OCI-LY1 (cell line): ENCODE measurements at regions not wholly inside any gene's neighbourhood (a gene's known extent, or its start where the extent isn't known, plus 50 kb on each side); places are given as distances from the start of the nearest gene placed in this dataset.

ENCODE experiments used
- H2AFZ ChIP-seq: fragments of 200-600 bp; sonication (generic), shearing (Covaris generic); 2 replicates; pipeline ENCODE4 v1.6.0; 2014; ENCODE audit warnings: antibody characterized with exemption, mild to moderate bottlenecking, low read length
- H3F3A ChIP-seq: fragments of 200-600 bp; sonication (generic), shearing (Covaris generic); 2 replicates; pipeline ENCODE4 v1.6.0; 2014; ENCODE audit warnings: mild to moderate bottlenecking, antibody characterized with exemption, low read length, moderate library complexity; ENCODE audit not compliant: insufficient read depth
- H3K27ac ChIP-seq: fragments of 200-600 bp; sonication (generic); 2 replicates; pipeline ENCODE4 v1.5.1; 2014; ENCODE audit warnings: low read length, mixed run types, mild to moderate bottlenecking, low read depth; ENCODE audit not compliant: poor library complexity, severe bottlenecking
- H3K27me3 ChIP-seq: fragments of 200-600 bp; sonication (generic); 2 replicates; pipeline ENCODE4 v1.6.0; 2014; ENCODE audit warnings: antibody characterized with exemption, mild to moderate bottlenecking, low read length, moderate library complexity; ENCODE audit not compliant: insufficient read depth
- H3K36me3 ChIP-seq: fragments of 200-600 bp; sonication (generic); 2 replicates; pipeline ENCODE4 v1.6.1; 2014; ENCODE audit warnings: mild to moderate bottlenecking, antibody characterized with exemption, low read length, moderate library complexity, mixed read lengths; ENCODE audit not compliant: insufficient read depth
- H3K4me1 ChIP-seq: fragments of 200-600 bp; sonication (generic); 2 replicates; pipeline ENCODE4 v1.5.1; 2014; ENCODE audit warnings: mild to moderate bottlenecking, low read length, moderate library complexity; ENCODE audit not compliant: insufficient read depth, severe bottlenecking
- H3K4me2 ChIP-seq: fragments of 200-600 bp; sonication (generic), shearing (Covaris generic); 2 replicates; pipeline ENCODE4 v1.6.1; 2014; ENCODE audit warnings: low read length
- H3K4me3 ChIP-seq: fragments of 200-600 bp; sonication (generic); 2 replicates; pipeline ENCODE4 v1.5.1; 2014; ENCODE audit warnings: low read length, low read depth, mild to moderate bottlenecking, mixed read lengths; ENCODE audit not compliant: poor library complexity, severe bottlenecking
- H3K79me2 ChIP-seq: fragments of 200-600 bp; shearing (Covaris generic); 2 replicates; pipeline ENCODE4 v1.6.1; 2016; ENCODE audit warnings: mixed run types, low read length, mixed read lengths; ENCODE audit not compliant: insufficient read depth
- H3K9ac ChIP-seq: fragments of 200-600 bp; sonication (generic), shearing (Covaris generic); 2 replicates; pipeline ENCODE4 v1.6.1; 2014; ENCODE audit warnings: mild to moderate bottlenecking, low read length, mixed read lengths
- H3K9me2 ChIP-seq: fragments of 200-600 bp; sonication (generic), shearing (Covaris generic); 2 replicates; pipeline ENCODE4 v1.6.1; 2014; ENCODE audit warnings: low read depth, mild to moderate bottlenecking, low read length, mixed read lengths
- H3K9me3 ChIP-seq: fragments of 200-600 bp; shearing (Covaris generic); 2 replicates; pipeline ENCODE4 v1.6.1; 2014; ENCODE audit warnings: low read length, mixed read lengths
- H4K20me1 ChIP-seq: fragments of 200-600 bp; sonication (generic), shearing (Covaris generic); 2 replicates; pipeline ENCODE4 v1.6.0; 2016; ENCODE audit warnings: mild to moderate bottlenecking, low read length; ENCODE audit not compliant: insufficient read depth
- EZH2 ChIP-seq: fragments of 200-600 bp; sonication (generic), shearing (Covaris generic); IDR thresholded peaks from 2 replicates; pipeline ENCODE4 v1.8.0; 2017; ENCODE audit warnings: borderline replicate concordance, mixed run types, mild to moderate bottlenecking, antibody characterized with exemption, low read length, moderate library complexity, mixed read lengths
- TF ChIP-seq, protein P1 (sequence below): fragments of 200-600 bp; sonication (generic), shearing (Covaris generic); IDR thresholded peaks from 2 replicates; pipeline ENCODE4 v1.5.1; 2017; ENCODE audit warnings: mild to moderate bottlenecking, antibody characterized with exemption, low read length, moderate library complexity, mixed read lengths

DNA sequence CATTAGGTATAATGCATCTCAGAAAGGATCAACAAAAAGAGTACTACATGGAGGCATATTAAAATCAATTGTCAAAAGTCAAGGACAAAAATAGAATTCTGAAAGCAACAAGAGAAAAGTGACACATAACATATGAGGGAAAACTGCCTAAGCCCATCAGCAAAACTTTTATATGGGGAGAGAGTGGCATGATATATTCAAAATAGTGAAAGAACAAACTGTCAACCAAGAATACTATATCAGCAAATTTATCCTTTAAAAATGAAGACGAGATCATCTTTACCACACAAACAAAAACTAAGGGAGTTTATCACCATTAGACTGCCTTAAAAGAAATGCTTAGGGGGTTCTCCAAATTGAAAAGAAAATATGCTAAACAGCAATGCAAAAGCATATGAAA lies 86.4 kb upstream of the CHRDL1 start:
- Histone ChIP-seq H3K4me1 (no peaks in the 10 kb centered on the region), H4K20me1 (no peaks in the 10 kb centered on the region), H3K4me3 (no peak overlapping the region), H3K36me3 (no peaks in the 10 kb centered on the region), H3K9ac (no peak overlapping the region), H3K27ac (no peak overlapping the region), H2AFZ (no peak overlapping the region), H3F3A (no peaks in the 10 kb centered on the region), H3K4me2 (no peak overlapping the region), H3K9me2 (no peaks in the 10 kb centered on the region), H3K79me2 (no peaks in the 10 kb centered on the region), H3K27me3 (no peaks in the 10 kb centered on the region), H3K9me3 (no peaks in the 10 kb centered on the region)
- TF ChIP-seq, protein P1, sequence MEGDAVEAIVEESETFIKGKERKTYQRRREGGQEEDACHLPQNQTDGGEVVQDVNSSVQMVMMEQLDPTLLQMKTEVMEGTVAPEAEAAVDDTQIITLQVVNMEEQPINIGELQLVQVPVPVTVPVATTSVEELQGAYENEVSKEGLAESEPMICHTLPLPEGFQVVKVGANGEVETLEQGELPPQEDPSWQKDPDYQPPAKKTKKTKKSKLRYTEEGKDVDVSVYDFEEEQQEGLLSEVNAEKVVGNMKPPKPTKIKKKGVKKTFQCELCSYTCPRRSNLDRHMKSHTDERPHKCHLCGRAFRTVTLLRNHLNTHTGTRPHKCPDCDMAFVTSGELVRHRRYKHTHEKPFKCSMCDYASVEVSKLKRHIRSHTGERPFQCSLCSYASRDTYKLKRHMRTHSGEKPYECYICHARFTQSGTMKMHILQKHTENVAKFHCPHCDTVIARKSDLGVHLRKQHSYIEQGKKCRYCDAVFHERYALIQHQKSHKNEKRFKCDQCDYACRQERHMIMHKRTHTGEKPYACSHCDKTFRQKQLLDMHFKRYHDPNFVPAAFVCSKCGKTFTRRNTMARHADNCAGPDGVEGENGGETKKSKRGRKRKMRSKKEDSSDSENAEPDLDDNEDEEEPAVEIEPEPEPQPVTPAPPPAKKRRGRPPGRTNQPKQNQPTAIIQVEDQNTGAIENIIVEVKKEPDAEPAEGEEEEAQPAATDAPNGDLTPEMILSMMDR, result no peak
- no peak for TF ChIP-seq EZH2

DNA sequence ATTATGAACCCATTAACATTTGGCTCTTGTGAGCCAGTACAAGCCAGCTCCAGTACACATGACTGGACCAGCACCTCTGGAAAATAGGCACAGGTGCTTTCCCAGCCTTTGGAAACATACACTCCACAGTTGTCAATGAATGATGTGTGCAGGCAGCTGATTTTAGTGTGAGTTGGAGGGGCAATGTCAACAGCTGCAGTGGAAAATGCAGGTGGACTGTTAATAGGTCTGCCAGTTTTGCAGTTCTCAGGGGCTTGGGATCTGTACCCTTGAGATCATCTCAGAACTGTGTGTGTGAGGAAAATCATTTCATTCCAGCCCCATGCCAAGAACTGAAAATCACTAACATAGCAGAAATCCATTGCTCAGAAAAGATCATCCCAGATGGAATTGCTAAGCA lies 81.7 kb upstream of the CHRDL1 start:
- no peaks in the 10 kb centered on the region for H3K27me3 ChIP-seq

DNA sequence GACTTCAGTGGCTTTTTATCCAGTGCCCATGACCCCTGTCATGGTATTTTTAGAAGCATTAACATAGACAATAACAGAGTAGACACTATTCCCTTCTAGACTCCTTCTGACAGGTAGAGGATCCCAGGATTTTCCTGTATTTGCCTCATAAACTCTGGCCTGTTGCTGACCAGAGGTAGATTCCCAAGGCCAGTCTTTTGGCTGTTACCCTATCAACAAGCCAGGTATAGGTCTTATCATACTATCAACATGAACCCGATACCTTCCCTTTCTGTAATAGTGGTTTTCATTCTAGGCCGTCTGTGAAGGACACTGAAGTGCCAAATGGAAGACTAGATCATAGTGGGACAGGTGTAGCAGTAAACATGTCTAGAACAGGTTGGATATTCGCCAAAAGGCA lies 76.2 kb upstream of the CHRDL1 start:
- Histone ChIP-seq H4K20me1 (no peaks in the 10 kb centered on the region), H3K9me3 (no peaks in the 10 kb centered on the region), H3F3A (no peaks in the 10 kb centered on the region), H3K4me2 (no peak overlapping the region), H3K9ac (no peak overlapping the region), H3K79me2 (no peaks in the 10 kb centered on the region), H3K4me3 (no peak overlapping the region), H3K9me2 (no peaks in the 10 kb centered on the region), H2AFZ (no peak overlapping the region), H3K4me1 (no peaks in the 10 kb centered on the region), H3K27ac (no peak overlapping the region), H3K36me3 (no peaks in the 10 kb centered on the region), H3K27me3 (no peaks in the 10 kb centered on the region)
- TF ChIP-seq, protein P1, result no peak
- no peak for TF ChIP-seq EZH2

More for the DNA sequence above, 81.7 kb upstream of the CHRDL1 start:
- Histone ChIP-seq H3K36me3 (no peaks in the 10 kb centered on the region), H3K27ac (no peak overlapping the region), H3F3A (no peaks in the 10 kb centered on the region), H2AFZ (no peak overlapping the region), H3K79me2 (no peaks in the 10 kb centered on the region), H3K4me3 (no peak overlapping the region), H3K9me3 (no peaks in the 10 kb centered on the region), H4K20me1 (no peaks in the 10 kb centered on the region), H3K9me2 (no peaks in the 10 kb centered on the region), H3K4me1 (no peaks in the 10 kb centered on the region), H3K4me2 (no peak overlapping the region), H3K9ac (no peak overlapping the region)
- no peak for TF ChIP-seq EZH2

DNA sequence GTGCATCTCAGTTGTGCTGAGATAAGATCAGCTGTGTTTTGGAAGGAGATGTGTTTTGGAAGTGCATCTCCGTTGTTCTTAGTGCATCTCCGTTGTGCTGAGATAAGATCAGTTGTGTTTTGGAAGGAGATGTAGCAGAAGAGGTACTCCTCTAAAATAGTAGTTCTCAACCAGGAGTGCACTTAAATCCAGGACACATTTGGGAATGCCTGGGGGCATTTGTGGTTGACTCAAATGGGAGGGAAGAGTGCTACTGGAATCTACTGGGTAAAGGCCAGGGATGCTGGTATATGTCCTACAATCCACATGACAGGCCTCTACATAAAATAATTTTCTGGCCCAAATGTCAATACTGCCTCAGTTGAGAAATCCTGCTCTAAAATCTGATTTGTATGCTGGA lies 70.8 kb upstream of the CHRDL1 start:
- Histone ChIP-seq H4K20me1 (no peaks in the 10 kb centered on the region), H3K27me3 (no peaks in the 10 kb centered on the region)

More for the DNA sequence above, 70.8 kb upstream of the CHRDL1 start:
- no peaks in the 10 kb centered on the region for H3K36me3 ChIP-seq
- no peak overlapping the region for H3K4me3 ChIP-seq
- H3K4me2 ChIP-seq, result no peak overlapping the region
- H3K4me1 ChIP-seq, result no peaks in the 10 kb centered on the region
- no peak overlapping the region for H2AFZ ChIP-seq
- H3K9ac ChIP-seq, result no peak overlapping the region
- no peak overlapping the region for H3K27ac ChIP-seq
- no peaks in the 10 kb centered on the region for H3K9me3 ChIP-seq
- H3K79me2 ChIP-seq, result no peaks in the 10 kb centered on the region
- no peaks in the 10 kb centered on the region for H3F3A ChIP-seq
- no peaks in the 10 kb centered on the region for H3K9me2 ChIP-seq
- TF ChIP-seq, protein P1, result no peak
- no peak for TF ChIP-seq EZH2
